ENCODE measurements at regions not wholly inside any gene's neighbourhood (a gene's known extent, or its start where the extent isn't known, plus 50 kb on each side); places are given as distances from the start of the nearest gene placed in this dataset.

DNA sequence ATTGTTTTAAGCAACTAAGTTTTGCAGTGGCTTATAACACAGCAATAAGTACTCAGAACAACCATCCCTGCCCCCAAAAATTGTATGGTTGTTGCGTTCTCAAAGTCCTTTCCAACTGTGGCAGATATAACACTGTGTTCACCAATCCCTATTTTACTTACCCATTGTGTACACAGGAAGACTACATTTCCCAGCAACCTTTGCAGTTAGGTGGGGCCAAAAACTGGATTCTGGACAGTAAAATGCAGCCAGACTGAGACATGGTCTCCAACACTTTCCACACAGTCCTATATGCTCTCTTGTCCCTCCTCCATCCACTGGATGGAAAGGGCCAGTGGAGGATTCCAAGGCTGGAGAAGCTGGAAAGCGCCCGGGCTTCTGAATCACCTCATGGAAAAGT is 523.6 kb downstream of the BCOR start:
- TF ChIP-seq EP300 (IDR thresholded peaks at IDR 0.05; ENCODE audit: low read depth) (no peak), POLR2A (IDR thresholded peaks at IDR 0.05) (no peak), POLR2AphosphoS5 (IDR thresholded peaks at IDR 0.05) (no peak)
- TF ChIP-seq, protein P1, sequence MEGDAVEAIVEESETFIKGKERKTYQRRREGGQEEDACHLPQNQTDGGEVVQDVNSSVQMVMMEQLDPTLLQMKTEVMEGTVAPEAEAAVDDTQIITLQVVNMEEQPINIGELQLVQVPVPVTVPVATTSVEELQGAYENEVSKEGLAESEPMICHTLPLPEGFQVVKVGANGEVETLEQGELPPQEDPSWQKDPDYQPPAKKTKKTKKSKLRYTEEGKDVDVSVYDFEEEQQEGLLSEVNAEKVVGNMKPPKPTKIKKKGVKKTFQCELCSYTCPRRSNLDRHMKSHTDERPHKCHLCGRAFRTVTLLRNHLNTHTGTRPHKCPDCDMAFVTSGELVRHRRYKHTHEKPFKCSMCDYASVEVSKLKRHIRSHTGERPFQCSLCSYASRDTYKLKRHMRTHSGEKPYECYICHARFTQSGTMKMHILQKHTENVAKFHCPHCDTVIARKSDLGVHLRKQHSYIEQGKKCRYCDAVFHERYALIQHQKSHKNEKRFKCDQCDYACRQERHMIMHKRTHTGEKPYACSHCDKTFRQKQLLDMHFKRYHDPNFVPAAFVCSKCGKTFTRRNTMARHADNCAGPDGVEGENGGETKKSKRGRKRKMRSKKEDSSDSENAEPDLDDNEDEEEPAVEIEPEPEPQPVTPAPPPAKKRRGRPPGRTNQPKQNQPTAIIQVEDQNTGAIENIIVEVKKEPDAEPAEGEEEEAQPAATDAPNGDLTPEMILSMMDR (IDR thresholded peaks at IDR 0.05), result no peak
- DNase-seq, result no peak
- Histone ChIP-seq H3K27ac (no peak overlapping the region), H3K4me1 (no peaks in the 10 kb centered on the region), H3K9me3 (no peaks in the 10 kb centered on the region), H3K4me3 (no peak overlapping the region), H3K36me3 (no peaks in the 10 kb centered on the region), H3K27me3 (no peaks in the 10 kb centered on the region)
- WGBS, 2 donors (ENCODE audit: low coverage in 1 of 2), result 60% methylated on average over 3 of the region's 3 CpGs; no CpG with 5 or more reads in 1 of the 2 donors
- in situ Hi-C loops (cut with MboI; ENCODE audit: low pct_ligation_motif_present in 1 of 4, low pct_unique_long_range_greater_than_20kb in 1 of 4, low sequenced_read_pairs in 3 of 4), result no loop called here
- intact Hi-C loops (cut with DNase I; ENCODE audit: low total_unique reads), result no loop called here

DNA sequence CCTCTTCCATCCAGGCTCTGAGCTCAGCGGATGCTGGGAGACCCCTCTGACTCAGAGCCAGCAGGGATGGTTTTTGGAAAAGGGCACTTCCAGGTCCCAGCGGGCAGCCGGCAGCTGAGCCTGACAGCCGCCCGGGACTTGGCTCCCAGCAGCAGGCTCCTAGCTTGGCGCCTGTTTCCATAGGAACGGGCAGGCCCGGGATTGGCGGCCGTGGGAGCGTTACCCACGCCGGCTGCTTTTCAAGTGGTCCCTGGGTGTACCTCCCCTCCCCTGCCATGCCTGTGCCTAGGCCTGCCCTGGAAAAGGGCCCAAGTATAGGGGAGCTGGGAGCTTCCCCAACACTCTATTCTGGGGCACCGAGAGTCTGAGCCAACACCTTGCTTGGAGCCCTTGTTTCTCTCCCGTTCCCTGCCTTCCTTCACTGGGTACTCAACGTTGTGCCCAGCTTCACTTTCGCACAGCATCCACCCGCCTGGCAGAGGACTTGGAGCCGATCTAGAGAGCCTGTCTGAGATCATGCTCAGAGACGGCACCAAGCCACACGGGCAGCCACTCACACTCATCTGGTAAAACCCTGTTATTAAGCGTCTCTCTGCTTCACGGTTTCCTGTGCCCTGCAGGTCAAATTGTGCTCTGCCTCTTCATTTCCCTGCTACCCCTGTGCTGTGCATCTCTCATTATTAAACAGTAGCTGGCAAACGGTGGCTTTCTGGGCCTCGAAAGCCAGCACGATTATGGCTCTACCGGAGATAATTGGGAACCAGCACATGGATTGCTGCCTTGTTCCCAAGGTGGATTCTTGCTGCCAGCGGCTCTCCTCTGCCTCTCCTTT is 521.5 kb downstream of the BCOR start:
- Histone ChIP-seq H3K9me3 (no peaks in the 10 kb centered on the region), H3K27me3 (no peaks in the 10 kb centered on the region), H3K36me3 (no peaks in the 10 kb centered on the region), H3K4me1 (no peaks in the 10 kb centered on the region), H3K4me3 (no peak overlapping the region), H3K27ac (no peak overlapping the region)
- whole genome bisulfite sequencing, 2 donors (ENCODE audit: low coverage in 1 of 2), result 82% methylated on average over 26 of the region's 28 CpGs; no CpG with 5 or more reads in 1 of the 2 donors
- TF ChIP-seq, protein P1 (IDR thresholded peaks at IDR 0.05), result no peak
- TF ChIP-seq POLR2A (IDR thresholded peaks at IDR 0.05), result no peak
- in situ Hi-C loops (cut with MboI; ENCODE audit: low pct_ligation_motif_present in 1 of 4, low pct_unique_long_range_greater_than_20kb in 1 of 4, low sequenced_read_pairs in 3 of 4), result no loop called here
- intact Hi-C loops (cut with DNase I; ENCODE audit: low total_unique reads), result no loop called here
- DNase-seq, result no peak

DNA sequence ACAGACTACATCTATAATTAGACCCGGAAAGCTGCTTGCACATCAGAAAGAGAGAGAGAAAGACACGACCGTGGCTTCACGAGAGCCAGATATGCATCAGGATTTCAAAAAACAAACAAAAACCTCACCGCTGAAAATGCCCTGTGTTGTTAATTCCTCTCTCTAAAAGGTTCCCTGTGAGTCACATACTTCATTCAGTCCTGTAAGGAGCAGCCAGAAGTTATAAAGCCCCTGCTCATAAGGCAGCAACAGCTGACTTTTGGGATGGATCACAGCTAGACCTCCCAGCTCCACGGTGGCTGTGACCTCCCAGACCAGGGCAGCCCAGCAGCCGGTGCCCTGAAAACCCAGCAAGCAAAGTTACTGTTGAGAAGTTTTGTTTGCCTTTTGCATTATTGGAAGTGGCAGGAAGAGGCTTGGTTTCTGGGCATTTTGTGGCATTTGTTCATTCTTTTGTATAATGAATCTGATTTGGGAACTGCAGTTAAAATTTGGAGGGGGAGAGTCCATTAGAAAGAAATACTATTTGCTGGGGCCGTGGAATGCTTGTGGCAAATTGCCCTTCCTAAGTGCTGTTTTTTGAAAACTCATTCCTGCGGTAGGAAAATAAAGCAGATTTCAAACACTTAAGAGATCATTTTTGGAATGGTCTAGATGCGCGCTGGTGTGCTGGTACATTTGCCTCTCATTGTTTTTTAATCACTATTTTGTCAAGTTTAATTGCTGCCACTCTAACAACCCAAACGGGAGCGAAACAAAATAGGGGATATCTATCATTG is 520.4 kb downstream of the BCOR start:
- 57 to 75% methylated on average over 6 to 13 of the region's 13 CpGs for WGBS, 2 donors (ENCODE audit: low coverage in 1 of 2)
- intact Hi-C loops (cut with DNase I; ENCODE audit: low total_unique reads) (no loop called here), in situ Hi-C loops (cut with MboI; ENCODE audit: low pct_ligation_motif_present in 1 of 4, low pct_unique_long_range_greater_than_20kb in 1 of 4, low sequenced_read_pairs in 3 of 4) (no loop called here)
- H3K27ac ChIP-seq, result peak overlapping the region in 1 of 4 donors; percentile 21
- no peak for DNase-seq
- H3K36me3 ChIP-seq, result no peaks in the 10 kb centered on the region
- no peaks in the 10 kb centered on the region for H3K9me3 ChIP-seq
- H3K4me1 ChIP-seq, result no peaks in the 10 kb centered on the region
- TF ChIP-seq POLR2AphosphoS5 (IDR thresholded peaks at IDR 0.05) (no peak), POLR2A (IDR thresholded peaks at IDR 0.05) (no peak), EP300 (IDR thresholded peaks at IDR 0.05; ENCODE audit: low read depth) (no peak)
- TF ChIP-seq, protein P1 (IDR thresholded peaks at IDR 0.05), result no peak
- no peak overlapping the region for H3K4me3 ChIP-seq
- H3K27me3 ChIP-seq, result no peaks in the 10 kb centered on the region

DNA sequence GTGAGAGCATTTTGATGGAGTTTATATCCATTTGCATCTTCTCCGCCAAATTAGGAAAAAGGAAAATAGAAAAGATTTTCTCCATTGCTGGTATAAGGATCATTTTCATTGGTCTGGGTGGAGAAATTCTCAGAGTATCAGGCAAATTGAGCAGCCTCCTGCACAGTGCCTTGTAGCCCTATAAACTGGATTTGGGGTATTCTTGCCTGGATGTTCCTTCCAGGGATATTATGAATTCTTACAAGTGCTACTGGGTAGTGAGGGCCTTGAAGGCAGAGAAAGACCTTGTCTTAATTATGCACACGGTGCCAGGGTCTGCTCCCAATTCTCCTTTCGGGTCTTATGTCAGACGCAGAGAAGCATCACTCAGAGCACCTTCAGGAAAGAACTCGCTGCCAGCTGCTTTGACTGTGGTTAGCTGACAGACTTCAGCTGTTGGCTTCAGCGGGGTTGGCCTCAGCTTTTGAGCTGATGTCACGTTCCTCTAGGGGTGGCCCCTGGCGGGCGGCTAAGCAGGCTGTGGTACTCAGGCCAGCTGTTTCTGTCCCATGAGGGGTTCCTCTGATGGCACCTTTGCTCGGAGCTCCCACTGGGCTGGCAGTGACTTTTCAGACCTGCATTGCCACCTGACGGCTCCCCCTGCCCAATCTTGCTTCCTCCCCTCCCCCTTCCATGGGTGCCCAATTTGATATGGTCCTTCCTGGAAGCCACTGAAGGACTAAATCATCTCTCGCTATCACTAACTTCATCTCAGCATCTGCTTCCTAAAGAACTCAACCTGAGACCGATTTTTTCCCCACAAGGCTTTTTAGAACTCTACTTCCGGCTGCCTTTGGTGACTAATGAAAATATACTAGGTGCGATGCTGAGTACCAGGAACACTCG is 519.5 kb downstream of the BCOR start:
- in situ Hi-C loops (cut with MboI; ENCODE audit: low pct_ligation_motif_present in 1 of 4, low pct_unique_long_range_greater_than_20kb in 1 of 4, low sequenced_read_pairs in 3 of 4), result no loop called here
- H3K27me3 ChIP-seq, result no peaks in the 10 kb centered on the region
- H3K4me3 ChIP-seq, result no peak overlapping the region
- TF ChIP-seq, protein P1 (IDR thresholded peaks at IDR 0.05), result no peak
- TF ChIP-seq EP300 (IDR thresholded peaks at IDR 0.05; ENCODE audit: low read depth) (no peak), POLR2A (IDR thresholded peaks at IDR 0.05) (no peak), POLR2AphosphoS5 (IDR thresholded peaks at IDR 0.05) (no peak)
- no peak overlapping the region for H3K27ac ChIP-seq
- no peaks in the 10 kb centered on the region for H3K36me3 ChIP-seq
- 68 to 80% methylated on average over 1 to 16 of the region's 16 CpGs for WGBS, 2 donors (ENCODE audit: low coverage in 1 of 2)
- no peaks in the 10 kb centered on the region for H3K9me3 ChIP-seq
- intact Hi-C loops (cut with DNase I; ENCODE audit: low total_unique reads), result no loop called here
- H3K4me1 ChIP-seq, result no peaks in the 10 kb centered on the region
- DNase-seq, result peak; percentile 41

Data from transverse colon (tissue), 4 donors.